Left ventricle myocardium inferior (tissue), 1 donor: ENCODE measurements at regions not wholly inside any gene's neighbourhood (a gene's known extent, or its start where the extent isn't known, plus 50 kb on each side); places are given as distances from the start of the nearest gene placed in this dataset.

ENCODE experiments used
- DNase-seq: peaks from one replicate; pipeline ENCODE4 v3.0.0-alpha.2; 2020
- H3K27ac ChIP-seq: fragments of 200-600 bp; replicated peaks from 2 replicates; pipeline ENCODE4 v1.8.0; 2021
- H3K27me3 ChIP-seq: fragments of 200-600 bp; 2 replicates; pipeline ENCODE4 v1.8.0; 2021; ENCODE audit warnings: low read depth
- H3K36me3 ChIP-seq: fragments of 200-600 bp; 2 replicates; pipeline ENCODE4 v1.8.0; 2021
- H3K4me1 ChIP-seq: fragments of 200-600 bp; 2 replicates; pipeline ENCODE4 v1.8.0; 2021
- H3K4me3 ChIP-seq: fragments of 200-600 bp; 2 replicates; pipeline ENCODE4 v1.8.0; 2021; ENCODE audit warnings: mild to moderate bottlenecking, moderate library complexity
- H3K9me3 ChIP-seq: fragments of 200-600 bp; replicated peaks from 2 replicates; pipeline ENCODE4 v1.8.0; 2021
- intact Hi-C: fragments of 100-400 bp; cut with micrococcal nuclease; formaldehyde crosslinking; loops from one replicate; pipeline ENCODE4 v1.11.0; 2022
- TF ChIP-seq, protein P1 (sequence below): fragments of 200-600 bp; IDR thresholded peaks from 2 replicates; pipeline ENCODE4 v1.8.0; 2021; ENCODE audit warnings: antibody characterized with exemption, mild to moderate bottlenecking, borderline replicate concordance
- donor health status: DM: no; HTN: yes; CAD: no; lungs with severe emphysema.

DNA sequence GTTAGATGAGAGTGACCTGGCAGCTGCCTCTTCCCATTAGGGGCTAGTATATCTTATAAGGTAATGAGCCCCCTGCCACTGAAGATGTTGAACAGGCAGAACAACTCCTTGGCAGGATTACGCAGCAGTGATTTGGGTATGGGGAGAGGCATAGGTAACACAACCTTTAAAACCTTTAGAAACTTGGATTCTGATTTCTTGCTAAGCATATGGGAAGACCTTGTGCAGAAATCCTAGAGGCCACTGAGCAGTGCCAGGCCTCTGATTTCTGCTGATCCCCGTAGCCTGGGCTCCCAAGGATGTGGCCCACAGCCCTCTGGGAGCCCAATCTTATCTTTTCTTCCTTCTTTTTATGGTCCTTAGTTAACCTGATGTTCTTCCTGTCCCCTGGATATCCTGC is 237.9 kb upstream of the ROPN1 start:
- peaks cover 25% of the 10 kb centered on the region for H3K4me1 ChIP-seq
- intact Hi-C loops = no loop called here

GRCh38 chr3:124230432-124230831 is 238.5 kb upstream of the ROPN1 start:
- H3K9me3 ChIP-seq = peaks cover 11% of the 10 kb centered on the region
- TF ChIP-seq, protein P1, sequence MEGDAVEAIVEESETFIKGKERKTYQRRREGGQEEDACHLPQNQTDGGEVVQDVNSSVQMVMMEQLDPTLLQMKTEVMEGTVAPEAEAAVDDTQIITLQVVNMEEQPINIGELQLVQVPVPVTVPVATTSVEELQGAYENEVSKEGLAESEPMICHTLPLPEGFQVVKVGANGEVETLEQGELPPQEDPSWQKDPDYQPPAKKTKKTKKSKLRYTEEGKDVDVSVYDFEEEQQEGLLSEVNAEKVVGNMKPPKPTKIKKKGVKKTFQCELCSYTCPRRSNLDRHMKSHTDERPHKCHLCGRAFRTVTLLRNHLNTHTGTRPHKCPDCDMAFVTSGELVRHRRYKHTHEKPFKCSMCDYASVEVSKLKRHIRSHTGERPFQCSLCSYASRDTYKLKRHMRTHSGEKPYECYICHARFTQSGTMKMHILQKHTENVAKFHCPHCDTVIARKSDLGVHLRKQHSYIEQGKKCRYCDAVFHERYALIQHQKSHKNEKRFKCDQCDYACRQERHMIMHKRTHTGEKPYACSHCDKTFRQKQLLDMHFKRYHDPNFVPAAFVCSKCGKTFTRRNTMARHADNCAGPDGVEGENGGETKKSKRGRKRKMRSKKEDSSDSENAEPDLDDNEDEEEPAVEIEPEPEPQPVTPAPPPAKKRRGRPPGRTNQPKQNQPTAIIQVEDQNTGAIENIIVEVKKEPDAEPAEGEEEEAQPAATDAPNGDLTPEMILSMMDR = no peak
- H3K27ac ChIP-seq = no peak overlapping the region
- peaks cover 11% of the 10 kb centered on the region for H3K36me3 ChIP-seq
- H3K4me3 ChIP-seq = no peak overlapping the region
- intact Hi-C loops = no loop called here
- peaks cover 26% of the 10 kb centered on the region for H3K4me1 ChIP-seq
- no peaks in the 10 kb centered on the region for H3K27me3 ChIP-seq
- no peak for DNase-seq

More for the DNA sequence above, 237.9 kb upstream of the ROPN1 start:
- no peak for DNase-seq
- Histone ChIP-seq H3K36me3 (peaks cover 10% of the 10 kb centered on the region), H3K9me3 (peaks cover 11% of the 10 kb centered on the region), H3K27me3 (no peaks in the 10 kb centered on the region), H3K4me3 (no peak overlapping the region), H3K27ac (no peak overlapping the region)
- TF ChIP-seq, protein P1 = no peak

DNA sequence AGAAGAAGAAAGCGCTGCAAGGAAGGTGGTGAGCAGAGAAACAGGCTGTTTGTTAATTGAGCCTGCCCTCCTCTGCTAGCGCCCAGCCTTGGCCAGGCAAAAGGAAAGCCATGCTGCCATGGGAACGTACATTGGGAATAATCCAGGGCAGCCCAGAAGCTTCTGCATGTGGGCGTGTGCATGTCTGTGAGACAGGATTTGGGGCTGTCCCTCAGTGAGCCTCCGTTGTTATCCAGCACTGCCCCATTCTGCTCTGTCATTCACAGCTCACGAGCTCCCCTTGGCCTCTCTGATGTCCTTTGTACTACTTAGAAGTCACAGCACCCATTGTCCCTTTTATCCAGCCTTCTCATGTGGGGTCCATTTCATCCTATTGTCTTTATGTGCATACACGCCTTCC is 239.1 kb upstream of the ROPN1 start:
- intact Hi-C loops = no loop called here
- no peak for DNase-seq

GRCh38 chr3:124234852-124235252 is 242.9 kb upstream of the ROPN1 start:
- no peak for DNase-seq
- peaks cover 4% of the 10 kb centered on the region for H3K36me3 ChIP-seq
- no peaks in the 10 kb centered on the region for H3K9me3 ChIP-seq
- peak overlapping the region; percentile 40 for H3K27ac ChIP-seq
- H3K27me3 ChIP-seq = no peaks in the 10 kb centered on the region
- TF ChIP-seq, protein P1 = no peak
- intact Hi-C loops = no loop called here
- H3K4me3 ChIP-seq = no peak overlapping the region
- peaks cover 24% of the 10 kb centered on the region for H3K4me1 ChIP-seq

More for the DNA sequence above, 239.1 kb upstream of the ROPN1 start:
- TF ChIP-seq, protein P1 = no peak
- Histone ChIP-seq H3K4me1 (peaks cover 26% of the 10 kb centered on the region), H3K27ac (no peak overlapping the region), H3K9me3 (peaks cover 11% of the 10 kb centered on the region), H3K4me3 (no peak overlapping the region), H3K36me3 (peaks cover 15% of the 10 kb centered on the region), H3K27me3 (no peaks in the 10 kb centered on the region)

- Histone ChIP-seq H3K9me3 (no peaks in the 10 kb centered on the region), H3K27me3 (no peaks in the 10 kb centered on the region), H3K4me3 (no peak overlapping the region), H3K27ac (peak overlapping the region; percentile 40), H3K36me3 (peaks cover 4% of the 10 kb centered on the region), H3K4me1 (peaks cover 21% of the 10 kb centered on the region)
- DNase-seq = no peak
- intact Hi-C loops = no loop called here
- TF ChIP-seq, protein P1 = no peak
Measured at GRCh38 chr3:124235446-124235845, 243.5 kb upstream of the ROPN1 start.
